HCT116 (cell line): ENCODE measurements at regions not wholly inside any gene's neighbourhood (a gene's known extent, or its start where the extent isn't known, plus 50 kb on each side); places are given as distances from the start of the nearest gene placed in this dataset.
"Not testable (repeated sequence)": the region's sequence is repeated elsewhere in the genome, so short reads cannot be mapped to it uniquely, and the experiment has no call there.

ENCODE experiments used
- ATAC-seq: fragments of 200-7000 bp; cut with Tn5 transposase; 2 replicates; pipeline ENCODE4 v1.9.1; 2020; ENCODE audit warnings: mild to moderate bottlenecking, moderate library complexity
- BruUV-seq: library from RNA; stranded (reverse); fragments of 400-500 nt; replicated peaks from 2 replicates; lab custom pipeline; 2021; lab: Mats Ljungman, UMichigan
- CTCF ChIA-PET: fragments of 300-600 bp; sonication (Branson Sonifier 250); formaldehyde crosslinking; loops from one replicate; lab custom pipeline; 2021; ENCODE audit warnings: antibody characterized with exemption; lab: Charles Lee
- POLR2A ChIA-PET: fragments of 300-600, 350-600 bp; sonication (Branson Sonifier 250); formaldehyde crosslinking; loops from one replicate; lab custom pipeline; 2021; ENCODE audit warnings: antibody characterized with exemption; lab: Charles Lee
- RAD21 ChIA-PET, 2 experiments: fragments of 300-600 bp; sonication (Branson Sonifier 250); formaldehyde crosslinking; loops; one replicate each; lab custom pipeline; 2023; ENCODE audit warnings: low total read pairs in 2 of 2; ENCODE audit not compliant: uncharacterized antibody in 2 of 2, unreplicated experiment in 2 of 2, low non-redundant PET in 1 of 2; lab: Charles Lee
- DNase-seq: peaks from one replicate; pipeline ENCODE4 v3.0.0-alpha.2; 2010; ENCODE audit warnings: low read depth, low spot score
- H2AFZ ChIP-seq: fragments of 200-600 bp; shearing (Covaris generic), sonication (generic); 2 replicates; pipeline ENCODE4 v1.6.1; 2017; ENCODE audit warnings: low read depth, mixed run types, mixed read lengths, antibody characterized with exemption, low read length; ENCODE audit not compliant: poor library complexity, severe bottlenecking
- H3K27ac ChIP-seq: 2 replicates; pipeline ENCODE4 v1.5.1; 2012; ENCODE audit warnings: low read depth, low read length
- H3K27me3 ChIP-seq: fragments of 200-600 bp; sonication (generic); 2 replicates; pipeline ENCODE4 v1.6.1; 2016; ENCODE audit warnings: mixed run types, low read length, mixed read lengths; ENCODE audit not compliant: insufficient read depth
- H3K36me3 ChIP-seq, 2 experiments: fragments of 200-500 bp in 1 of 2; fragments of 200-600 bp in 1 of 2; sonication (Bioruptor generic) in 1 of 2; sonication (generic) in 1 of 2; 2 replicates each; pipeline versions ENCODE4 v1.5.1 to v1.6.1; 2014 to 2016; ENCODE audit warnings: low read length in 2 of 2, inconsistent platforms in 1 of 2, mixed read lengths in 1 of 2, mixed run types in 1 of 2; ENCODE audit not compliant: insufficient read depth in 2 of 2, control insufficient read depth in 1 of 2
- H3K4me1 ChIP-seq, 2 experiments: fragments of 200-600 bp in 1 of 2; sonication (generic) in 1 of 2; 2 replicates each; pipeline versions ENCODE4 v1.5.1 to v1.6.1; 2012 to 2017; ENCODE audit warnings: low read length in 2 of 2, inconsistent platforms in 1 of 2, mild to moderate bottlenecking in 1 of 2, mixed read lengths in 1 of 2, mixed run types in 1 of 2, moderate library complexity in 1 of 2; ENCODE audit not compliant: insufficient read depth in 2 of 2, control insufficient read depth in 1 of 2
- H3K4me2 ChIP-seq: fragments of 200-600 bp; sonication (generic); 2 replicates; pipeline ENCODE4 v1.6.1; 2017; ENCODE audit warnings: mixed run types, low read length, mixed read lengths
- H3K4me3 ChIP-seq, 2 experiments: fragments of 200-600 bp in 1 of 2; sonication (generic) in 1 of 2; replicated peaks in 1 of 2; 2 replicates each; pipeline ENCODE4 v1.5.1; 2011 to 2016; ENCODE audit warnings: low read length in 2 of 2, control low read depth in 1 of 2, low read depth in 1 of 2, mild to moderate bottlenecking in 1 of 2, mixed read lengths in 1 of 2, mixed run types in 1 of 2
- H3K79me2 ChIP-seq: fragments of 200-600 bp; sonication (generic); 2 replicates; pipeline ENCODE4 v1.6.1; 2017; ENCODE audit warnings: mild to moderate bottlenecking, mixed run types, low read length, moderate library complexity, mixed read lengths; ENCODE audit not compliant: insufficient read depth
- H3K9ac ChIP-seq: fragments of 200-600 bp; sonication (generic); 2 replicates; pipeline ENCODE4 v1.6.1; 2016; ENCODE audit warnings: low read length, mixed read lengths
- H3K9me2 ChIP-seq: fragments of 200-600 bp; sonication (generic), shearing (Covaris generic); 2 replicates; pipeline ENCODE4 v1.6.1; 2017; ENCODE audit warnings: mixed run types, mild to moderate bottlenecking, moderate library complexity; ENCODE audit not compliant: insufficient read depth
- H3K9me3 ChIP-seq, 2 experiments: fragments of 200-500 bp in 1 of 2; fragments of 200-600 bp in 1 of 2; sonication (Bioruptor generic) in 1 of 2; sonication (generic) in 1 of 2; 2 replicates each; pipeline ENCODE4 v1.6.1; 2014 to 2017; ENCODE audit warnings: low read length in 2 of 2, mixed read lengths in 2 of 2, inconsistent platforms in 1 of 2, low read depth in 1 of 2, mild to moderate bottlenecking in 1 of 2, mixed run types in 1 of 2, moderate library complexity in 1 of 2; ENCODE audit not compliant: control insufficient read depth in 1 of 2, insufficient read depth in 1 of 2
- H4K20me1 ChIP-seq: fragments of 200-600 bp; sonication (generic), shearing (Covaris generic); 2 replicates; pipeline ENCODE4 v1.6.1; 2017; ENCODE audit warnings: mixed run types, mild to moderate bottlenecking, moderate library complexity; ENCODE audit not compliant: insufficient read depth
- CBX3 ChIP-seq: IDR thresholded peaks from 2 replicates; pipeline ENCODE4 v1.6.1; 2012; ENCODE audit warnings: low read depth
- CEBPB ChIP-seq: IDR thresholded peaks from 2 replicates; pipeline ENCODE4 v1.6.1; 2012; ENCODE audit warnings: low read depth
- FOSL1 ChIP-seq: IDR thresholded peaks from 2 replicates; pipeline ENCODE4 v1.6.1; 2012; ENCODE audit warnings: low read depth
- JUND ChIP-seq: IDR thresholded peaks from 2 replicates; pipeline ENCODE4 v1.6.1; 2012
- POLR2AphosphoS5 ChIP-seq: IDR thresholded peaks from 2 replicates; pipeline ENCODE4 v1.6.1; 2011; ENCODE audit warnings: mild to moderate bottlenecking, low read depth, low read length, moderate library complexity
- RAD21 ChIP-seq: IDR thresholded peaks from 2 replicates; pipeline ENCODE4 v1.6.1; 2012; ENCODE audit warnings: low read depth, mild to moderate bottlenecking
- SRF ChIP-seq: IDR thresholded peaks from 2 replicates; pipeline ENCODE4 v1.6.1; 2012; ENCODE audit warnings: low read depth
- YY1 ChIP-seq: IDR thresholded peaks from 2 replicates; pipeline ENCODE4 v1.6.1; 2011; ENCODE audit warnings: low read length, low read depth, moderate library complexity, mild to moderate bottlenecking; ENCODE audit not compliant: insufficient replicate concordance; ENCODE audit errors: extremely low read depth
- intact Hi-C: fragments of 100-400 bp; cut with micrococcal nuclease; formaldehyde crosslinking; loops from 2 replicates; pipeline ENCODE4 v1.10.0; 2022

GRCh38 chr14:97804056-97804455 is 1006.9 kb downstream of the VRK1 start (continued):
- TF ChIP-seq RAD21 (no peak), YY1 (no peak), CBX3 (no peak), POLR2AphosphoS5 (no peak)

- ATAC-seq (no peak), DNase-seq (no peak)
- ChIA-PET POLR2A (interaction anchor here (0.7 kb wide), 1 partner anchor 998 kb away, joined by 3 read pairs; no protein-coding TSS in a partner anchor), CTCF (no interaction called here), RAD21 (no interaction called here)
- H3K4me2 ChIP-seq: no peak overlapping the region
- intact Hi-C loops: no loop called here
- H3K27me3 ChIP-seq: no peaks in the 10 kb centered on the region
- no peaks in the 10 kb centered on the region for H3K9me2 ChIP-seq
- no peaks in the 10 kb centered on the region for H3K79me2 ChIP-seq
- no peak overlapping the region for H3K4me3 ChIP-seq
- no peak overlapping the region for H3K9ac ChIP-seq
- H3K36me3 ChIP-seq: no peaks in the 10 kb centered on the region
- no peak overlapping the region for H2AFZ ChIP-seq
- no peaks in the 10 kb centered on the region for H3K4me1 ChIP-seq
- H3K9me3 ChIP-seq: no peaks in the 10 kb centered on the region
- no peak overlapping the region for H3K27ac ChIP-seq
- TF ChIP-seq POLR2AphosphoS5 (no peak), SRF (no peak), JUND (no peak), CEBPB (no peak), FOSL1 (no peak)
- H4K20me1 ChIP-seq: no peaks in the 10 kb centered on the region
- no TSS peak for BruUV-seq
These were observed 1009.7 kb downstream of the VRK1 start for GRCh38 chr14:97806891-97807290.

- not testable (repeated sequence) for ATAC-seq, BruUV-seq
These were observed 1011.4 kb downstream of the VRK1 start for GRCh38 chr14:97808541-97808940.

More at GRCh38 chr14:97808541-97808940, 1011.4 kb downstream of the VRK1 start:
- H4K20me1 ChIP-seq, H3K27ac ChIP-seq, H3K79me2 ChIP-seq, POLR2A ChIA-PET, CTCF ChIA-PET, H3K27me3 ChIP-seq, H3K9me3 ChIP-seq, intact Hi-C loops, H3K4me3 ChIP-seq, H3K9ac ChIP-seq, H3K9me2 ChIP-seq, H2AFZ ChIP-seq, H3K36me3 ChIP-seq, DNase-seq, RAD21 ChIA-PET, H3K4me2 ChIP-seq, H3K4me1 ChIP-seq: not testable (repeated sequence)
